ENCODE measurements at regions not wholly inside any gene's neighbourhood (a gene's known extent, or its start where the extent isn't known, plus 50 kb on each side); places are given as distances from the start of the nearest gene placed in this dataset.

- TF ChIP-seq CTCF (conservative IDR thresholded peaks at IDR 0.05; ENCODE audit: low read length) = no peak
- no peak overlapping the region for H3K4me3 ChIP-seq (ENCODE audit: low read length)
- DNase-seq (ENCODE audit: low read depth) = no peak
Measured at GRCh38 chr10:10897400-10897799, 120.3 kb upstream of the CELF2 start.

- no peak overlapping the region for H3K4me3 ChIP-seq (ENCODE audit: low read length)
- TF ChIP-seq CTCF (conservative IDR thresholded peaks at IDR 0.05; ENCODE audit: low read length) = no peak
- no peak for DNase-seq (ENCODE audit: low read depth)
Measured at GRCh38 chr10:10901906-10902305, 115.8 kb upstream of the CELF2 start.

GRCh38 chr10:10902951-10903350 lies 114.7 kb upstream of the CELF2 start:
- DNase-seq (ENCODE audit: low read depth) = no peak
- H3K4me3 ChIP-seq (ENCODE audit: low read length) = no peak overlapping the region
- no peak for TF ChIP-seq CTCF (conservative IDR thresholded peaks at IDR 0.05; ENCODE audit: low read length)

GRCh38 chr10:10903620-10904019 lies 114.1 kb upstream of the CELF2 start:
- no peak for DNase-seq (ENCODE audit: low read depth)
- H3K4me3 ChIP-seq (ENCODE audit: low read length) = no peak overlapping the region
- no peak for TF ChIP-seq CTCF (conservative IDR thresholded peaks at IDR 0.05; ENCODE audit: low read length)

- no peak overlapping the region for H3K4me3 ChIP-seq (ENCODE audit: low read length)
- no peak for TF ChIP-seq CTCF (conservative IDR thresholded peaks at IDR 0.05; ENCODE audit: low read length)
- no peak for DNase-seq (ENCODE audit: low read depth)
Measured at GRCh38 chr10:10910634-10911033, 107.0 kb upstream of the CELF2 start.

GRCh38 chr10:10911035-10911434 lies 106.6 kb upstream of the CELF2 start:
- no peak for TF ChIP-seq CTCF (conservative IDR thresholded peaks at IDR 0.05; ENCODE audit: low read length)
- H3K4me3 ChIP-seq (ENCODE audit: low read length) = peak overlapping the region; percentile 51
- DNase-seq (ENCODE audit: low read depth) = no peak

GRCh38 chr10:10911471-10911921 lies 106.2 kb upstream of the CELF2 start:
- peak overlapping the region; percentile 51 for H3K4me3 ChIP-seq (ENCODE audit: low read length)
- peak; percentile 88 for DNase-seq (ENCODE audit: low read depth)
- TF ChIP-seq CTCF (conservative IDR thresholded peaks at IDR 0.05; ENCODE audit: low read length) = no peak

All from AG10803 (cell line).